ENCODE measurements at regions not wholly inside any gene's neighbourhood (a gene's known extent, or its start where the extent isn't known, plus 50 kb on each side); places are given as distances from the start of the nearest gene placed in this dataset.

GRCh38 chr20:57867807-57868206 lies 158.0 kb upstream of the PMEPA1 start:
- Histone ChIP-seq H3K79me2 (ENCODE audit: low read length) (no peaks in the 10 kb centered on the region), H3K9me3 (ENCODE audit: insufficient read depth, low read length) (no peaks in the 10 kb centered on the region), H2AFZ (ENCODE audit: low read depth, low read length) (no peak overlapping the region), H3K4me1 (ENCODE audit: low read length) (peaks cover 4% of the 10 kb centered on the region; the same call in 1 of the 2 replicates), H3K27ac (ENCODE audit: low read length) (no peak overlapping the region), H3K36me3 (replicated peaks; ENCODE audit: low read depth, low read length) (no peaks in the 10 kb centered on the region), H3K9ac (ENCODE audit: low read length) (no peak overlapping the region), H3K27me3 (ENCODE audit: low read depth, low read length) (peaks cover 85% of the 10 kb centered on the region), H4K20me1 (ENCODE audit: insufficient read depth, low read length) (no peaks in the 10 kb centered on the region), H3K4me3 (ENCODE audit: low read length) (no peak overlapping the region), H3K4me2 (ENCODE audit: low read length) (no peak overlapping the region)
- TF ChIP-seq CTCF (IDR thresholded peaks at IDR 0.05; ENCODE audit: low read depth, low read length) (no peak), EZH2phosphoT487 (IDR thresholded peaks at IDR 0.05; ENCODE audit: low read depth) (no peak)

- Histone ChIP-seq H3K36me3 (replicated peaks; ENCODE audit: low read depth, low read length) (no peaks in the 10 kb centered on the region), H2AFZ (ENCODE audit: low read depth, low read length) (no peak overlapping the region), H3K79me2 (ENCODE audit: low read length) (no peaks in the 10 kb centered on the region), H3K27ac (ENCODE audit: low read length) (no peak overlapping the region), H4K20me1 (ENCODE audit: insufficient read depth, low read length) (no peaks in the 10 kb centered on the region), H3K27me3 (ENCODE audit: low read depth, low read length) (peaks cover 86% of the 10 kb centered on the region), H3K4me2 (ENCODE audit: low read length) (no peak overlapping the region), H3K4me3 (ENCODE audit: low read length) (no peak overlapping the region), H3K9me3 (ENCODE audit: insufficient read depth, low read length) (no peaks in the 10 kb centered on the region), H3K4me1 (ENCODE audit: low read length) (peaks cover 4% of the 10 kb centered on the region; the same call in 1 of the 2 replicates), H3K9ac (ENCODE audit: low read length) (no peak overlapping the region)
- no peak for TF ChIP-seq CTCF (IDR thresholded peaks at IDR 0.05; ENCODE audit: low read depth, low read length)
- no peak for TF ChIP-seq EZH2phosphoT487 (IDR thresholded peaks at IDR 0.05; ENCODE audit: low read depth)
Measured at GRCh38 chr20:57867181-57867803, 157.5 kb upstream of the PMEPA1 start.

- Histone ChIP-seq H3K36me3 (replicated peaks; ENCODE audit: low read depth, low read length) (no peaks in the 10 kb centered on the region), H3K9ac (ENCODE audit: low read length) (no peak overlapping the region), H4K20me1 (ENCODE audit: insufficient read depth, low read length) (no peaks in the 10 kb centered on the region), H3K27me3 (ENCODE audit: low read depth, low read length) (peaks cover 89% of the 10 kb centered on the region), H3K4me3 (ENCODE audit: low read length) (no peak overlapping the region), H3K4me1 (ENCODE audit: low read length) (peaks cover 4% of the 10 kb centered on the region; the same call in 1 of the 2 replicates), H2AFZ (ENCODE audit: low read depth, low read length) (no peak overlapping the region), H3K4me2 (ENCODE audit: low read length) (no peak overlapping the region), H3K79me2 (ENCODE audit: low read length) (no peaks in the 10 kb centered on the region), H3K27ac (ENCODE audit: low read length) (no peak overlapping the region), H3K9me3 (ENCODE audit: insufficient read depth, low read length) (no peaks in the 10 kb centered on the region)
- TF ChIP-seq CTCF (IDR thresholded peaks at IDR 0.05; ENCODE audit: low read depth, low read length) (no peak), EZH2phosphoT487 (IDR thresholded peaks at IDR 0.05; ENCODE audit: low read depth) (no peak)
Measured at GRCh38 chr20:57866250-57867106, 156.7 kb upstream of the PMEPA1 start.

GRCh38 chr20:57865266-57865665 lies 155.5 kb upstream of the PMEPA1 start:
- no peaks in the 10 kb centered on the region for H3K36me3 ChIP-seq (replicated peaks; ENCODE audit: low read depth, low read length)
- H3K4me1 ChIP-seq (ENCODE audit: low read length), result peaks cover 4% of the 10 kb centered on the region; the same call in 1 of the 2 replicates
- no peak overlapping the region for H3K4me3 ChIP-seq (ENCODE audit: low read length)
- H4K20me1 ChIP-seq (ENCODE audit: insufficient read depth, low read length), result no peaks in the 10 kb centered on the region
- H3K27ac ChIP-seq (ENCODE audit: low read length), result no peak overlapping the region
- no peak overlapping the region for H3K4me2 ChIP-seq (ENCODE audit: low read length)
- H3K27me3 ChIP-seq (ENCODE audit: low read depth, low read length), result peaks cover 86% of the 10 kb centered on the region
- no peak overlapping the region for H3K9ac ChIP-seq (ENCODE audit: low read length)
- H2AFZ ChIP-seq (ENCODE audit: low read depth, low read length), result no peak overlapping the region
- H3K9me3 ChIP-seq (ENCODE audit: insufficient read depth, low read length), result no peaks in the 10 kb centered on the region
- TF ChIP-seq CTCF (IDR thresholded peaks at IDR 0.05; ENCODE audit: low read depth, low read length) (no peak), EZH2phosphoT487 (IDR thresholded peaks at IDR 0.05; ENCODE audit: low read depth) (no peak)
- H3K79me2 ChIP-seq (ENCODE audit: low read length), result no peaks in the 10 kb centered on the region
